ENCODE measurements at regions not wholly inside any gene's neighbourhood (a gene's known extent, or its start where the extent isn't known, plus 50 kb on each side); places are given as distances from the start of the nearest gene placed in this dataset.

GRCh38 chr5:67969176-67969575, 246.4 kb upstream of the PIK3R1 start:
- no peak for DNase-seq (ENCODE audit: low spot score)
- no peak overlapping the region for H3K4me3 ChIP-seq
- H3K9me2 ChIP-seq (replicated peaks; ENCODE audit: insufficient read depth), result no peaks in the 10 kb centered on the region
- H3K36me3 ChIP-seq (replicated peaks; ENCODE audit: insufficient read depth, low read depth), result no peaks in the 10 kb centered on the region
- no peak overlapping the region for H3K4me2 ChIP-seq
- H2AFZ ChIP-seq, result no peak overlapping the region
- H3K9me3 ChIP-seq (ENCODE audit: low read depth), result no peaks in the 10 kb centered on the region
- no peak for TF ChIP-seq CTCF (IDR thresholded peaks at IDR 0.05; ENCODE audit: poor library complexity)
- TF ChIP-seq EZH2 (IDR thresholded peaks at IDR 0.05; ENCODE audit: borderline replicate concordance), result no peak
- TF ChIP-seq EZH2phosphoT487 (IDR thresholded peaks at IDR 0.05; ENCODE audit: low read depth, severe bottlenecking, unreplicated experiment), result no peak
- H4K20me1 ChIP-seq (ENCODE audit: insufficient read depth, poor library complexity, severe bottlenecking), result no peaks in the 10 kb centered on the region
- 90% methylated on average over 2 of the region's 2 CpGs for WGBS (ENCODE audit: low lambda C conversion rate, missing lambda C conversion rate)
- no peak overlapping the region for H3K27ac ChIP-seq
- no peaks in the 10 kb centered on the region for H3K27me3 ChIP-seq
- peaks cover 42% of the 10 kb centered on the region for H3K4me1 ChIP-seq (ENCODE audit: insufficient read depth)
- no peaks in the 10 kb centered on the region for H3K79me2 ChIP-seq

GRCh38 chr5:67966712-67967111, 248.8 kb upstream of the PIK3R1 start:
- 79% methylated on average over 1 of the region's 1 CpG for WGBS (ENCODE audit: low lambda C conversion rate, missing lambda C conversion rate)
- no peak for DNase-seq (ENCODE audit: low spot score)
- no peaks in the 10 kb centered on the region for H3K9me2 ChIP-seq (replicated peaks; ENCODE audit: insufficient read depth)

DNA sequence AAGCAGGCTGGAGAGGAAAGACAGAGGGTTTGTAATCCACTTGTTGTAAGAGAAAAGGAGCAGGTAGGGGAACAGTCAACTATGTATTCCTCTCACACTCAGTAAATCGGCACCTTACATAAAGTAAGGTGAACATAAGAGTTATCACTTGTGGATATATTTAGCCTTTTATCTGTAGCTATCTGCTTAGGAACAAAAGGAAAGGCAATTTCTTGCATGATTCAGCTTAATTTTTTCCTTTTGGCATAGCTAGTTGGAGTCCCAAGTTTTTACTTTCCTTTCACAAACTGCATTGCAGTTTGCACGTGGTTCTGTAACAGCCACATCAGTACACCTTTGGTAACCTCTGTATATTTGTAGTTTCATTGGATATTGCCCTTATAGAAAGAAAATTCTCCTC, 250.9 kb upstream of the PIK3R1 start:
- Histone ChIP-seq H3K4me1 (ENCODE audit: insufficient read depth) (peaks cover 32% of the 10 kb centered on the region), H3K79me2 (no peaks in the 10 kb centered on the region), H3K9me2 (replicated peaks; ENCODE audit: insufficient read depth) (no peaks in the 10 kb centered on the region), H3K36me3 (replicated peaks; ENCODE audit: insufficient read depth, low read depth) (no peaks in the 10 kb centered on the region), H3K9me3 (ENCODE audit: low read depth) (no peaks in the 10 kb centered on the region), H3K4me3 (no peak overlapping the region), H3K27ac (peak overlapping the region; percentile 65), H2AFZ (no peak overlapping the region), H3K4me2 (peak overlapping the region; percentile 37), H3K27me3 (no peaks in the 10 kb centered on the region), H4K20me1 (ENCODE audit: insufficient read depth, poor library complexity, severe bottlenecking) (no peaks in the 10 kb centered on the region)
- TF ChIP-seq CTCF (IDR thresholded peaks at IDR 0.05; ENCODE audit: poor library complexity) (no peak), EZH2phosphoT487 (IDR thresholded peaks at IDR 0.05; ENCODE audit: low read depth, severe bottlenecking, unreplicated experiment) (no peak), EZH2 (IDR thresholded peaks at IDR 0.05; ENCODE audit: borderline replicate concordance) (no peak)
- WGBS (ENCODE audit: low lambda C conversion rate, missing lambda C conversion rate), result 76% methylated on average over 2 of the region's 2 CpGs
- no peak for DNase-seq (ENCODE audit: low spot score)

More at GRCh38 chr5:67966712-67967111, 248.8 kb upstream of the PIK3R1 start:
- Histone ChIP-seq H3K27ac (peak overlapping the region; percentile 54), H3K36me3 (replicated peaks; ENCODE audit: insufficient read depth, low read depth) (no peaks in the 10 kb centered on the region), H3K4me1 (ENCODE audit: insufficient read depth) (peaks cover 45% of the 10 kb centered on the region), H3K4me2 (no peak overlapping the region), H3K4me3 (no peak overlapping the region), H4K20me1 (ENCODE audit: insufficient read depth, poor library complexity, severe bottlenecking) (no peaks in the 10 kb centered on the region), H2AFZ (no peak overlapping the region), H3K27me3 (no peaks in the 10 kb centered on the region), H3K79me2 (no peaks in the 10 kb centered on the region), H3K9me3 (ENCODE audit: low read depth) (no peaks in the 10 kb centered on the region)
- TF ChIP-seq CTCF (IDR thresholded peaks at IDR 0.05; ENCODE audit: poor library complexity) (no peak), EZH2phosphoT487 (IDR thresholded peaks at IDR 0.05; ENCODE audit: low read depth, severe bottlenecking, unreplicated experiment) (no peak), EZH2 (IDR thresholded peaks at IDR 0.05; ENCODE audit: borderline replicate concordance) (no peak)

All from hepatocyte (in vitro differentiated cells).